GM21723 (cell line): ENCODE measurements at regions not wholly inside any gene's neighbourhood (a gene's known extent, or its start where the extent isn't known, plus 50 kb on each side); places are given as distances from the start of the nearest gene placed in this dataset.
"Not testable (repeated sequence)": the region's sequence is repeated elsewhere in the genome, so short reads cannot be mapped to it uniquely, and the experiment has no call there.

Experiments
- ATAC-seq: cut with Tn5 transposase; IDR thresholded peaks from one replicate; pipeline ENCODE4 v1.9.1; 2021; ENCODE audit warnings: mild to moderate bottlenecking, moderate library complexity; ENCODE audit not compliant: unreplicated experiment

- no peak for ATAC-seq
These were observed 446.8 kb upstream of the CXADR start for GRCh38 chr21:17066006-17066405.

GRCh38 chr21:17071093-17071492 is 441.8 kb upstream of the CXADR start:
- no peak for ATAC-seq

GRCh38 chr21:17081193-17081592 is 431.6 kb upstream of the CXADR start:
- ATAC-seq, result no peak

GRCh38 chr21:17082843-17083483 is 429.9 kb upstream of the CXADR start:
- no peak for ATAC-seq

GRCh38 chr21:17085707-17086106 is 427.1 kb upstream of the CXADR start:
- no peak for ATAC-seq

GRCh38 chr21:17088500-17088899 is 424.3 kb upstream of the CXADR start:
- no peak for ATAC-seq

- ATAC-seq, result no peak
These were observed 423.8 kb upstream of the CXADR start for GRCh38 chr21:17089091-17089491.

GRCh38 chr21:17101696-17102095 is 411.1 kb upstream of the CXADR start:
- ATAC-seq, result no peak

GRCh38 chr21:17105932-17106331 is 406.9 kb upstream of the CXADR start:
- no peak for ATAC-seq

- no peak for ATAC-seq
These were observed 398.8 kb upstream of the CXADR start for GRCh38 chr21:17114045-17114444.

- ATAC-seq, result no peak
These were observed 394.0 kb upstream of the CXADR start for GRCh38 chr21:17118638-17119384.

GRCh38 chr21:17119466-17120297 is 393.2 kb upstream of the CXADR start:
- ATAC-seq, result no peak

- not testable (repeated sequence) for ATAC-seq
These were observed 385.4 kb upstream of the CXADR start for GRCh38 chr21:17127395-17127794.

GRCh38 chr21:17128132-17128531 is 384.7 kb upstream of the CXADR start:
- ATAC-seq, result no peak

GRCh38 chr21:17139159-17139558 is 373.7 kb upstream of the CXADR start:
- ATAC-seq, result not testable (repeated sequence)

GRCh38 chr21:17139696-17140095 is 373.1 kb upstream of the CXADR start:
- no peak for ATAC-seq

- no peak for ATAC-seq
These were observed 366.4 kb upstream of the CXADR start for GRCh38 chr21:17146426-17146825.

- ATAC-seq, result no peak
These were observed 353.1 kb upstream of the CXADR start for GRCh38 chr21:17159697-17160096.

GRCh38 chr21:17185674-17186073 is 327.2 kb upstream of the CXADR start:
- ATAC-seq, result no peak

- ATAC-seq, result no peak
These were observed 322.9 kb upstream of the CXADR start for GRCh38 chr21:17189963-17190362.

- no peak for ATAC-seq
These were observed 321.4 kb upstream of the CXADR start for GRCh38 chr21:17191346-17191993.
